ENCODE measurements at regions not wholly inside any gene's neighbourhood (a gene's known extent, or its start where the extent isn't known, plus 50 kb on each side); places are given as distances from the start of the nearest gene placed in this dataset.

- dilution Hi-C loops (cut with MboI; ENCODE audit: extremely low pct_ligation_motif_present, low sequenced_read_pairs), result no loop called here
- H2AFZ ChIP-seq (ENCODE audit: low read depth, low read length), result no peak overlapping the region
- H3K27ac ChIP-seq (ENCODE audit: insufficient read depth, low read depth, low read length), result no peak overlapping the region
These were observed 248.0 kb downstream of the SPATA18 start for GRCh38 chr4:52299120-52299519.

More at GRCh38 chr4:52299120-52299519, 248.0 kb downstream of the SPATA18 start:
- Histone ChIP-seq H3K9me1 (replicated peaks; ENCODE audit: control insufficient read depth, extremely low read depth, insufficient read depth, low read length) (no peaks in the 10 kb centered on the region), H3K79me2 (ENCODE audit: control insufficient read depth, insufficient read depth, low read length) (no peaks in the 10 kb centered on the region), H3K9ac (replicated peaks; ENCODE audit: extremely low read depth, insufficient read depth, low read length) (no peak overlapping the region), H3K4me1 (ENCODE audit: control insufficient read depth, extremely low read depth, insufficient read depth, low read length) (no peaks in the 10 kb centered on the region), H4K20me1 (replicated peaks; ENCODE audit: control insufficient read depth, extremely low read depth, insufficient read depth, low read length) (no peaks in the 10 kb centered on the region), H3K27me3 (ENCODE audit: control insufficient read depth in 2 of 2, insufficient read depth in 2 of 2, low read length in 2 of 2) (no peaks in the 10 kb centered on the region), H3K4me3 (replicated peaks in 1 of 3; ENCODE audit: insufficient read depth in 1 of 3, low read depth in 1 of 3, low read length in 3 of 3) (no peak overlapping the region), H3K9me3 (replicated peaks; ENCODE audit: control insufficient read depth, insufficient read depth, low read length) (no peaks in the 10 kb centered on the region), H3K36me3 (ENCODE audit: control insufficient read depth in 2 of 2, extremely low read depth in 1 of 2, insufficient read depth in 2 of 2, low read length in 2 of 2) (no peaks in the 10 kb centered on the region), H3K4me2 (ENCODE audit: insufficient read depth, low read length) (no peak overlapping the region)
- BruUV-seq (replicated peaks), result no TSS peak
- DNase-seq (ENCODE audit: low read depth, low spot score), result no peak
- no peak for TF ChIP-seq JUN (IDR thresholded peaks at IDR 0.05; ENCODE audit: borderline replicate concordance, insufficient read depth, insufficient read length, low read depth)
- TF ChIP-seq, protein P1, sequence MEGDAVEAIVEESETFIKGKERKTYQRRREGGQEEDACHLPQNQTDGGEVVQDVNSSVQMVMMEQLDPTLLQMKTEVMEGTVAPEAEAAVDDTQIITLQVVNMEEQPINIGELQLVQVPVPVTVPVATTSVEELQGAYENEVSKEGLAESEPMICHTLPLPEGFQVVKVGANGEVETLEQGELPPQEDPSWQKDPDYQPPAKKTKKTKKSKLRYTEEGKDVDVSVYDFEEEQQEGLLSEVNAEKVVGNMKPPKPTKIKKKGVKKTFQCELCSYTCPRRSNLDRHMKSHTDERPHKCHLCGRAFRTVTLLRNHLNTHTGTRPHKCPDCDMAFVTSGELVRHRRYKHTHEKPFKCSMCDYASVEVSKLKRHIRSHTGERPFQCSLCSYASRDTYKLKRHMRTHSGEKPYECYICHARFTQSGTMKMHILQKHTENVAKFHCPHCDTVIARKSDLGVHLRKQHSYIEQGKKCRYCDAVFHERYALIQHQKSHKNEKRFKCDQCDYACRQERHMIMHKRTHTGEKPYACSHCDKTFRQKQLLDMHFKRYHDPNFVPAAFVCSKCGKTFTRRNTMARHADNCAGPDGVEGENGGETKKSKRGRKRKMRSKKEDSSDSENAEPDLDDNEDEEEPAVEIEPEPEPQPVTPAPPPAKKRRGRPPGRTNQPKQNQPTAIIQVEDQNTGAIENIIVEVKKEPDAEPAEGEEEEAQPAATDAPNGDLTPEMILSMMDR (IDR thresholded peaks at IDR 0.05; ENCODE audit: extremely low read depth in 1 of 2, insufficient read depth in 1 of 2, low read depth in 1 of 2, low read length in 2 of 2), result no peak
- TF ChIP-seq GATA2 (IDR thresholded peaks at IDR 0.05; ENCODE audit: insufficient read depth, insufficient read length, low read depth, low read length), result no peak
- TF ChIP-seq POLR2AphosphoS5 (IDR thresholded peaks at IDR 0.05; ENCODE audit: insufficient read depth, low read depth, low read length), result no peak
- TF ChIP-seq MYC (IDR thresholded peaks at IDR 0.05; ENCODE audit: low read depth, low read length), result no peak
- TF ChIP-seq FOS (IDR thresholded peaks at IDR 0.05; ENCODE audit: borderline replicate concordance, insufficient read depth, low read length), result no peak
- TF ChIP-seq POLR2A (IDR thresholded peaks at IDR 0.05; ENCODE audit: low read depth, low read length), result no peak
- TF ChIP-seq MAX (IDR thresholded peaks at IDR 0.05; ENCODE audit: insufficient read depth, insufficient read length), result no peak
- no peak for FAIRE-seq
- intact Hi-C loops (cut with micrococcal nuclease), result no loop called here
- ChIA-PET CTCF (no interaction called here), POLR2A (no interaction called here)
